Fibroblast of lung (primary cell): ENCODE measurements at regions not wholly inside any gene's neighbourhood (a gene's known extent, or its start where the extent isn't known, plus 50 kb on each side); places are given as distances from the start of the nearest gene placed in this dataset.
A peak's percentile ranks its signal among the peaks of the same experiment; 100 is the strongest.
"Not testable (repeated sequence)": the region's sequence is repeated elsewhere in the genome, so short reads cannot be mapped to it uniquely, and the experiment has no call there.

Experiments used
- DNase-seq, 2 donors: peaks; one replicate each; pipeline versions ENCODE4 v3.0.0 to v3.0.0-alpha.2; 2010; ENCODE audit warnings: low read depth in 2 of 2
- H2AFZ ChIP-seq: 2 replicates; pipeline ENCODE4 v1.5.1; 2012; ENCODE audit warnings: low read length, control low read depth, inconsistent platforms
- H3K27ac ChIP-seq: 2 replicates; pipeline ENCODE4 v1.5.1; 2011; ENCODE audit warnings: low read length, control low read depth; ENCODE audit not compliant: insufficient read depth
- H3K27me3 ChIP-seq: 2 replicates; pipeline ENCODE4 v1.5.1; 2011; ENCODE audit warnings: mild to moderate bottlenecking, low read length; ENCODE audit not compliant: control insufficient read depth, insufficient read depth
- H3K36me3 ChIP-seq: 2 replicates; pipeline ENCODE4 v1.5.1; 2011; ENCODE audit warnings: low read length; ENCODE audit not compliant: control insufficient read depth, insufficient read depth
- H3K4me1 ChIP-seq: 2 replicates; pipeline ENCODE4 v1.5.1; 2011; ENCODE audit warnings: low read length; ENCODE audit not compliant: control insufficient read depth, insufficient read depth; ENCODE audit errors: extremely low read depth
- H3K4me2 ChIP-seq: 2 replicates; pipeline ENCODE4 v1.5.1; 2011; ENCODE audit warnings: low read length, control low read depth; ENCODE audit not compliant: insufficient read depth; ENCODE audit errors: extremely low read depth
- H3K4me3 ChIP-seq, 4 experiments: fragments of 200-600 bp in 1 of 4; sonication (generic) in 1 of 4; replicated peaks in 1 of 4; 2 replicates each; pipeline ENCODE4 v1.5.1; 2011 to 2016; ENCODE audit warnings: low read length in 4 of 4, low read depth in 3 of 4, mild to moderate bottlenecking in 3 of 4, control low read depth in 2 of 4, inconsistent platforms in 1 of 4, mixed read lengths in 1 of 4; ENCODE audit not compliant: insufficient read depth in 1 of 4; ENCODE audit errors: control extremely low read depth in 1 of 4
- H3K79me2 ChIP-seq: 2 replicates; pipeline ENCODE4 v1.5.1; 2012; ENCODE audit warnings: mild to moderate bottlenecking, low read length, inconsistent platforms; ENCODE audit not compliant: control insufficient read depth, insufficient read depth
- H3K9ac ChIP-seq: 2 replicates; pipeline ENCODE4 v1.5.1; 2011; ENCODE audit warnings: mild to moderate bottlenecking, low read length, control low read depth; ENCODE audit not compliant: insufficient read depth
- H3K9me3 ChIP-seq: 2 replicates; pipeline ENCODE4 v1.5.1; 2012; ENCODE audit warnings: low read depth, low read length; ENCODE audit not compliant: control insufficient read depth, insufficient read depth
- H4K20me1 ChIP-seq: 2 replicates; pipeline ENCODE4 v1.5.1; 2011; ENCODE audit warnings: low read length; ENCODE audit not compliant: control insufficient read depth, insufficient read depth; ENCODE audit errors: extremely low read depth
- EZH2 ChIP-seq: IDR thresholded peaks from 2 replicates; pipeline ENCODE4 v1.5.1; 2012; ENCODE audit warnings: low read length, control low read depth, mild to moderate bottlenecking; ENCODE audit errors: missing control alignments
- TF ChIP-seq, protein P1 (sequence below), 2 donors: IDR thresholded peaks in 1 of 2; conservative IDR thresholded peaks in 1 of 2; 1 replicate in 1 of 2; 2 replicates in 1 of 2; pipeline ENCODE4 v1.5.1; 2011 to 2012; ENCODE audit warnings: low read length in 2 of 2, control low read depth in 1 of 2, inconsistent platforms in 1 of 2, low read depth in 1 of 2, mild to moderate bottlenecking in 1 of 2

DNA sequence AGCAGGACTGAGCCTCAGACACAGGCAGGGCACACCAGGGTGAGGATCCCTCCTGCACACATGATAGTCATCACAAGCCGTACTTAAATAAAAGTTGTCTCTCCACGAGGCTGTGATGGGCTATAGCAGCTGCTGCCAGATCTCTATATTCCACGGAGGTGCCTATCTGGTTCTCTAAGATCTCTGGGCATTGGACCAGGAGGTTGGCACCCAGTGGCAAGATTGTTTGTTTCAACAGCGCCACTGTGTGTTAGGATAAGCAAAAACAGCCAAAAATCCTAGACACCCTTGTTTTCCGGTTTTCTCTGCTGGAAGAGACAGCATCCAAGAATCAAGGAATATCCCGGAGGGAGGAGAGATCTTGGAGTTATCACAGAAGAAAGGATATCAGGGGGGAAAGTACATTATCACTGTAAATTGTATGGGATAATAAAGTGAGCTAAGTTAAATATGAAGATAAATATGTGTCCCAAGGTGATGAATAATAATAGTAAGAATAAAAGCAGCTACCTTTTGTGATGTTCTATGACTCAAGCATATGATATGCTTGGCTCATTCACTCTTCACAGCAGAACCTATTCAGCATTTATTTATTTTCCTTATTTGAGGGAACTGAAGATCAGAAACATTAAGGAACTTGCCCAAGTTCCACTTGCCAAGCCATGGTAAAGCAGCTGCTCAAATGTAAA is 90.6 kb upstream of the AKAP13 start:
- DNase-seq, result peak; percentile 34 to 59
- Histone ChIP-seq H3K9me3 (no peaks in the 10 kb centered on the region), H3K27ac (no peak overlapping the region), H3K36me3 (no peaks in the 10 kb centered on the region), H3K4me1 (no peaks in the 10 kb centered on the region), H3K79me2 (no peaks in the 10 kb centered on the region), H3K4me3 (no peak overlapping the region), H3K27me3 (no peaks in the 10 kb centered on the region), H4K20me1 (no peaks in the 10 kb centered on the region), H3K4me2 (no peak overlapping the region), H2AFZ (no peak overlapping the region), H3K9ac (no peak overlapping the region)
- TF ChIP-seq, protein P1, sequence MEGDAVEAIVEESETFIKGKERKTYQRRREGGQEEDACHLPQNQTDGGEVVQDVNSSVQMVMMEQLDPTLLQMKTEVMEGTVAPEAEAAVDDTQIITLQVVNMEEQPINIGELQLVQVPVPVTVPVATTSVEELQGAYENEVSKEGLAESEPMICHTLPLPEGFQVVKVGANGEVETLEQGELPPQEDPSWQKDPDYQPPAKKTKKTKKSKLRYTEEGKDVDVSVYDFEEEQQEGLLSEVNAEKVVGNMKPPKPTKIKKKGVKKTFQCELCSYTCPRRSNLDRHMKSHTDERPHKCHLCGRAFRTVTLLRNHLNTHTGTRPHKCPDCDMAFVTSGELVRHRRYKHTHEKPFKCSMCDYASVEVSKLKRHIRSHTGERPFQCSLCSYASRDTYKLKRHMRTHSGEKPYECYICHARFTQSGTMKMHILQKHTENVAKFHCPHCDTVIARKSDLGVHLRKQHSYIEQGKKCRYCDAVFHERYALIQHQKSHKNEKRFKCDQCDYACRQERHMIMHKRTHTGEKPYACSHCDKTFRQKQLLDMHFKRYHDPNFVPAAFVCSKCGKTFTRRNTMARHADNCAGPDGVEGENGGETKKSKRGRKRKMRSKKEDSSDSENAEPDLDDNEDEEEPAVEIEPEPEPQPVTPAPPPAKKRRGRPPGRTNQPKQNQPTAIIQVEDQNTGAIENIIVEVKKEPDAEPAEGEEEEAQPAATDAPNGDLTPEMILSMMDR (conservative IDR thresholded peaks at IDR 0.05 in 1 of 2, IDR thresholded peaks at IDR 0.05 in 1 of 2; ENCODE audit: low read depth in 1 of 2, low read length in 2 of 2), result peak; percentile 49 to 51
- TF ChIP-seq EZH2, result no peak

DNA sequence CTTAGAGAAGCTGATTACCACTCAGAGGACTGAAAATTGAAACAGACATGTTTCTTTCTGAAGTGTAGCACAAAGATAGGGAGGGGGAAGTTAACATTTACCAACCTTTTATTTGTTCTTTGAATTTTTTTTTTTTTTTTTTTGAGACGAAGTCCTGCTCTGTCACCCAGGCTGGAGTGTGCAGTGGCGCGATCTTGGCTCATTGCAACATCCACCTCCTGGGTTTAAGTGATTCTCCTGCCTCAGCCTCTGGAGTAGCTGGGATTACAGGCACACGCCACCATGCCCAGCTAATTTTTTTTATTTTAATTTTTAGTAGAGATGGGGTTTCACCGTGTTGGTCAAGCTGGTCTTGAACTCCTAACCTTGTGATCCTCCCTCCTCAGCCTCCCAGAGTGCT is 87.8 kb upstream of the AKAP13 start:
- H3K79me2 ChIP-seq, H3K27ac ChIP-seq, H4K20me1 ChIP-seq, DNase-seq, H3K36me3 ChIP-seq, H3K9ac ChIP-seq, H2AFZ ChIP-seq, H3K9me3 ChIP-seq, H3K27me3 ChIP-seq, H3K4me2 ChIP-seq, H3K4me1 ChIP-seq, H3K4me3 ChIP-seq: not testable (repeated sequence)

DNA sequence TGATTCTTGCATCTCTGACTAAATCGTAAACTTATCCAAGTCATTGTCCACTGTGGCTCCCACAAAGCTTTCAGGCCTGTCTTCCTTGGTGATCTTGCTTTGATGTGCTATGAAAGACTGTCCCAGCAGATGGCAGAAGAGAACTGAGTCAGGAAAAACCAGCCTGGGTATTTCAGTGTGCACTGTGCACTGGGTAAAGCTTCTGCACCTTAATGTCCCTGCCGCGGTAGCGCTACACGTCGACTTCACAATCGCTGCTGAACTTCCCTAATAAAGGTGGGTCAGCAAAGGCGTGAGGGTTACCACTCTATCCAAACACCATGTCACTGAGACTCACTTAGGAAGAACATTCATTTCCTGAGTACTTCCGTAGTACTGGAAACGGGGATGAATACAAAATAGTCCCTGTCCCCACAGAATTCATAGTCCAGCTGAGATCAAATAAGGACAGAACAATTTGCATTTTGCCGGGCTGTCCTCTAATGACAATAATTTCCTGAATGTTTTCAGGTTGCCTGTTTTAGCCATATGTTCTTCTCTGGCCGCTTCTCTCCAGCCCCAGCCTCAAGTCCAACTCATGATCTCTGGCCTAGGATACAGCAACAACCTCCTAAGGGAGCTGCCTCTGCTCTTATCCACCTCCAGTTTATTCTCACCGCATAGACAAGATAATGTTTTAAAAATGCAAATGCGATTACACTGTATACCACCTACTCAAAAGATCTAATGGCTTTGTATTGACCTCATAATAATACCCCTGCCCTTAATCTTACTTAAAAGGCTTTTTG is 83.6 kb upstream of the AKAP13 start:
- Histone ChIP-seq H3K27me3 (no peaks in the 10 kb centered on the region), H3K4me3 (peak overlapping the region in 2 of 4 experiments; percentile 41 to 54), H3K9me3 (no peaks in the 10 kb centered on the region), H3K4me2 (peak overlapping the region; percentile 66), H4K20me1 (no peaks in the 10 kb centered on the region), H3K9ac (no peak overlapping the region), H3K36me3 (no peaks in the 10 kb centered on the region), H2AFZ (peak overlapping the region; percentile 92), H3K4me1 (no peaks in the 10 kb centered on the region), H3K79me2 (no peaks in the 10 kb centered on the region), H3K27ac (no peak overlapping the region)
- peak; percentile 64 to 84 for DNase-seq
- TF ChIP-seq EZH2, result no peak
- TF ChIP-seq, protein P1 (conservative IDR thresholded peaks at IDR 0.05 in 1 of 2, IDR thresholded peaks at IDR 0.05 in 1 of 2; ENCODE audit: low read depth in 1 of 2, low read length in 2 of 2), result peak; percentile 81 to 86
